Neuronal stem cell (in vitro differentiated cells): ENCODE measurements at regions not wholly inside any gene's neighbourhood (a gene's known extent, or its start where the extent isn't known, plus 50 kb on each side); places are given as distances from the start of the nearest gene placed in this dataset.

Experiments
- DNase-seq: peaks from one replicate; pipeline ENCODE4 v3.0.0-alpha.2; 2013; ENCODE audit warnings: low spot score
- H2AFZ ChIP-seq: one replicate; pipeline ENCODE4 v1.6.1; 2013; ENCODE audit warnings: mild to moderate bottlenecking, low read length, inconsistent platforms
- H2AK5ac ChIP-seq: 2 replicates; pipeline ENCODE4 v1.6.1; 2013; ENCODE audit warnings: low read depth, mild to moderate bottlenecking, inconsistent platforms, low read length, moderate library complexity, mixed read lengths
- H2BK120ac ChIP-seq: 2 replicates; pipeline ENCODE4 v1.6.1; 2013; ENCODE audit warnings: low read depth, mild to moderate bottlenecking, inconsistent platforms, low read length, moderate library complexity, mixed read lengths
- H2BK12ac ChIP-seq: one replicate; pipeline ENCODE4 v1.6.1; 2013; ENCODE audit warnings: low read length, inconsistent platforms
- H2BK15ac ChIP-seq: 2 replicates; pipeline ENCODE4 v1.6.1; 2013; ENCODE audit warnings: mild to moderate bottlenecking, low read length, inconsistent platforms, mixed read lengths
- H2BK5ac ChIP-seq: one replicate; pipeline ENCODE4 v1.6.1; 2013; ENCODE audit warnings: inconsistent platforms, mild to moderate bottlenecking, low read length, moderate library complexity
- H3K14ac ChIP-seq: one replicate; pipeline ENCODE4 v1.6.1; 2013; ENCODE audit warnings: low read length, inconsistent platforms
- H3K18ac ChIP-seq: 2 replicates; pipeline ENCODE4 v1.6.1; 2013; ENCODE audit warnings: low read length, inconsistent platforms
- H3K23ac ChIP-seq: 2 replicates; pipeline ENCODE4 v1.6.1; 2013; ENCODE audit warnings: low read depth, mild to moderate bottlenecking, mixed read lengths, low read length, inconsistent platforms; ENCODE audit not compliant: poor library complexity
- H3K27ac ChIP-seq: replicated peaks from 3 replicates; pipeline ENCODE4 v1.5.1; 2013; ENCODE audit warnings: low read length, inconsistent platforms
- H3K27me3 ChIP-seq, 3 experiments: 2 replicates each; pipeline ENCODE4 v1.6.1; 2013; ENCODE audit warnings: low read length in 3 of 3, mild to moderate bottlenecking in 2 of 3, inconsistent platforms in 1 of 3, low read depth in 1 of 3, mixed read lengths in 1 of 3, moderate library complexity in 1 of 3; ENCODE audit not compliant: control insufficient read depth in 3 of 3, insufficient read depth in 3 of 3
- H3K36me3 ChIP-seq, 2 donors: replicated peaks in 1 of 2; 2 replicates each; pipeline ENCODE4 v1.6.1; 2013; ENCODE audit warnings: low read length in 2 of 2; ENCODE audit not compliant: control insufficient read depth in 2 of 2, insufficient read depth in 2 of 2
- H3K4ac ChIP-seq: 2 replicates; pipeline ENCODE4 v1.6.1; 2013; ENCODE audit warnings: inconsistent platforms, mild to moderate bottlenecking, low read length, moderate library complexity
- H3K4me1 ChIP-seq, 2 donors: 1 replicate in 1 of 2; 2 replicates in 1 of 2; pipeline ENCODE4 v1.6.1; 2013; ENCODE audit warnings: low read length in 2 of 2, low read depth in 1 of 2; ENCODE audit not compliant: control insufficient read depth in 2 of 2, insufficient read depth in 1 of 2
- H3K4me2 ChIP-seq: one replicate; pipeline ENCODE4 v1.6.1; 2013; ENCODE audit warnings: mild to moderate bottlenecking, low read length, inconsistent platforms; ENCODE audit not compliant: insufficient read depth, poor library complexity, severe bottlenecking
- H3K4me3 ChIP-seq, 2 donors: 2 replicates each; pipeline ENCODE4 v1.5.1; 2013; ENCODE audit warnings: low read length in 2 of 2, mild to moderate bottlenecking in 2 of 2, inconsistent platforms in 1 of 2, moderate library complexity in 1 of 2
- H3K79me1 ChIP-seq: one replicate; pipeline ENCODE4 v1.6.1; 2013; ENCODE audit warnings: low read depth, mild to moderate bottlenecking, inconsistent platforms, low read length, moderate library complexity
- H3K9ac ChIP-seq: one replicate; pipeline ENCODE4 v1.6.1; 2013; ENCODE audit warnings: mild to moderate bottlenecking, low read depth, low read length, inconsistent platforms; ENCODE audit not compliant: poor library complexity
- H3K9me3 ChIP-seq, 2 donors: replicated peaks in 1 of 2; 2 replicates each; pipeline versions ENCODE3 to v1.6.1; 2013; ENCODE audit warnings: low read length in 2 of 2, mild to moderate bottlenecking in 2 of 2, inconsistent platforms in 1 of 2, low read depth in 1 of 2, mixed read lengths in 1 of 2, moderate library complexity in 1 of 2; ENCODE audit not compliant: control insufficient read depth in 2 of 2, insufficient read depth in 1 of 2
- H4K8ac ChIP-seq: one replicate; pipeline ENCODE4 v1.6.1; 2013; ENCODE audit warnings: low read depth, mild to moderate bottlenecking, inconsistent platforms, low read length, moderate library complexity
- H4K91ac ChIP-seq: one replicate; pipeline ENCODE4 v1.6.1; 2013; ENCODE audit warnings: low read length, low read depth, mild to moderate bottlenecking, inconsistent platforms; ENCODE audit not compliant: poor library complexity
- WGBS, 2 donors: extraction: QIAGEN DNeasy Blood & Tissue Kit; methylation state at CpG; one replicate each; pipeline ENCODE4 v1.1.7; 2013; ENCODE audit warnings: missing lambda C conversion rate in 2 of 2, mixed read lengths in 1 of 2; ENCODE audit not compliant: insufficient read length in 2 of 2, insufficient replicate concordance in 1 of 2; ENCODE audit errors: extremely low coverage in 2 of 2; 5-methylcytosine and 5-hydroxymethylcytosine counted together

DNA sequence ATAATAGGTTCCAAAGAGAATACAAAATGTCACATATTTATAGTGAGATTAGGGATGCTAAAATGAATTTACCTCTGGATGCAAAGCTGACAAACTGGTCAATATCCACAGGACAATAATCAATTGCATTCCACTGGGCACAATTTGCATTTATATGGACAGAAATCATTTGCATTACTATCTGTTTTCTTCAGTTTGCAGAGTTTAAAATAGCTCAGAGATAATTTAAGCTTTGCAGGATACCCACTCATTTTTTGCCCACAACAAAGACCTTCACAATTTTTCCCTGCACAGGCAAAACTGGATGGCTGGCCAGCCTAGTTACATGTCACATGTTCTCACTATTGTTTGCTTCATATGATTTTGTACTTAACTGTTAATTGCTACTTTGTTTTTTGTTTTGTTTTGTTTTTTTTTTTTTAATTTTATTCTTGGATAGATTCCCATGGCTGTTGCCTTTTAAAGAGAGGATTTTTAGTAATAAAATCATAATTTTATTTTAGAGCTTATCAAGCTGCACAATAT lies 483.5 kb downstream of the UTRN start:
- H2BK12ac ChIP-seq = no peak overlapping the region
- H2BK5ac ChIP-seq = no peak overlapping the region
- no peak for DNase-seq
- H3K18ac ChIP-seq = no peak overlapping the region
- H3K36me3 ChIP-seq = peaks cover 0 to 9% of the 10 kb centered on the region in 2 donors
- H3K27me3 ChIP-seq = no peaks in the 10 kb centered on the region
- no peak overlapping the region for H2AK5ac ChIP-seq
- H3K79me1 ChIP-seq = no peaks in the 10 kb centered on the region
- no peak overlapping the region for H3K14ac ChIP-seq
- no peak overlapping the region for H2BK15ac ChIP-seq
- no peak overlapping the region for H3K4me3 ChIP-seq
- no peak overlapping the region for H4K8ac ChIP-seq
- H3K4ac ChIP-seq = no peak overlapping the region
- no peak overlapping the region for H3K27ac ChIP-seq
- H3K23ac ChIP-seq = no peak overlapping the region
- H4K91ac ChIP-seq = no peak overlapping the region
- no peak overlapping the region for H2AFZ ChIP-seq
- no peak overlapping the region for H3K9ac ChIP-seq
- H2BK120ac ChIP-seq = no peak overlapping the region
- H3K9me3 ChIP-seq = peaks cover 0 to 2% of the 10 kb centered on the region in 2 donors
- H3K4me2 ChIP-seq = no peak overlapping the region
- peaks cover 0 to 7% of the 10 kb centered on the region in 2 donors for H3K4me1 ChIP-seq

DNA sequence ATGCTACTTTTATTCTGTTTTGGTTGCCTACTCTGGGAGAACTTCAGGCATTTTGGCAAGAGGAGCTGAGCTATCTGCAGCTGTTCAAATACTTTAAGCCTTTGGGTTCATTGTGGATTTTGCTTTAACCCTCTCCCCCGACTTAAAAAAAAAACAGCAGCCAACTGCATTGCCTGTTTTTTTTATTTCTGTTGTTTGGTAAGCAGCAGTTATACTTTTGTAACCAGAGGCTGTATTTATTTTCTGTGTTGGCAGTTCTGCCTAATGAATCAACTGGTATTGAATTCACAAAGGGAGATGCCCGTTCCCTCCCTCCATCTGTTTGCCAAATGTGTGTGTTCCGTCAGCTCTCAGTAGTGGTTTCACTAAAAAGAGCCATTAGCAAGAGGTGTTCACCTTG lies 484.0 kb downstream of the UTRN start:
- Histone ChIP-seq H2BK15ac (no peak overlapping the region), H3K4me1 (peaks cover 0 to 7% of the 10 kb centered on the region in 2 donors), H3K18ac (no peak overlapping the region), H3K36me3 (peaks cover 0 to 12% of the 10 kb centered on the region in 2 donors), H3K27ac (no peak overlapping the region), H2BK12ac (no peak overlapping the region), H3K14ac (no peak overlapping the region), H3K9ac (no peak overlapping the region), H4K91ac (no peak overlapping the region), H3K23ac (no peak overlapping the region), H2BK5ac (no peak overlapping the region), H3K9me3 (peaks cover 0 to 2% of the 10 kb centered on the region in 2 donors), H3K4ac (no peak overlapping the region), H3K4me3 (no peak overlapping the region), H3K79me1 (no peaks in the 10 kb centered on the region), H2AFZ (no peak overlapping the region), H3K4me2 (no peak overlapping the region), H3K27me3 (no peaks in the 10 kb centered on the region), H2BK120ac (no peak overlapping the region), H4K8ac (no peak overlapping the region), H2AK5ac (no peak overlapping the region)
- DNase-seq = no peak
- WGBS, 2 donors = no CpG with 5 or more reads among the region's 3 CpGs

GRCh38 chr6:144776031-144776819 lies 491.1 kb downstream of the UTRN start:
- H3K27ac ChIP-seq = no peak overlapping the region
- H3K79me1 ChIP-seq = no peaks in the 10 kb centered on the region
- H2BK15ac ChIP-seq = no peak overlapping the region
- H2BK120ac ChIP-seq = no peak overlapping the region
- no peak overlapping the region for H4K8ac ChIP-seq
- H2AK5ac ChIP-seq = no peak overlapping the region
- peaks cover 0 to 34% of the 10 kb centered on the region in 2 donors for H3K36me3 ChIP-seq
- no peaks in the 10 kb centered on the region for H3K27me3 ChIP-seq
- no peak overlapping the region for H3K14ac ChIP-seq
- no peak overlapping the region for H3K23ac ChIP-seq
- no peak for DNase-seq
- H2BK5ac ChIP-seq = no peak overlapping the region
- H2BK12ac ChIP-seq = no peak overlapping the region
- no peak overlapping the region for H3K4me2 ChIP-seq
- H3K4me1 ChIP-seq = no peaks in the 10 kb centered on the region
- no peak overlapping the region for H3K4ac ChIP-seq
- H2AFZ ChIP-seq = no peak overlapping the region
- no CpG with 5 or more reads among the region's 6 CpGs for WGBS, 2 donors
- no peak overlapping the region for H4K91ac ChIP-seq
- no peak overlapping the region for H3K9ac ChIP-seq
- H3K4me3 ChIP-seq = no peak overlapping the region
- H3K18ac ChIP-seq = no peak overlapping the region
- no peaks in the 10 kb centered on the region for H3K9me3 ChIP-seq

- Histone ChIP-seq H3K9ac (no peak overlapping the region), H3K4me2 (no peak overlapping the region), H3K4me1 (no peaks in the 10 kb centered on the region), H2BK15ac (no peak overlapping the region), H2BK120ac (no peak overlapping the region), H3K18ac (no peak overlapping the region), H3K4me3 (no peak overlapping the region), H4K91ac (no peak overlapping the region), H3K27me3 (no peaks in the 10 kb centered on the region), H3K9me3 (no peaks in the 10 kb centered on the region), H3K14ac (no peak overlapping the region), H4K8ac (no peak overlapping the region), H3K36me3 (peaks cover 0 to 35% of the 10 kb centered on the region in 2 donors), H3K27ac (no peak overlapping the region), H3K79me1 (no peaks in the 10 kb centered on the region), H2BK5ac (no peak overlapping the region), H3K23ac (no peak overlapping the region), H3K4ac (no peak overlapping the region), H2AK5ac (no peak overlapping the region), H2BK12ac (no peak overlapping the region), H2AFZ (no peak overlapping the region)
- DNase-seq = no peak
These were observed 492.1 kb downstream of the UTRN start for GRCh38 chr6:144777249-144777648.
